Esophagus muscularis mucosa (tissue), 4 donors: ENCODE measurements at regions not wholly inside any gene's neighbourhood (a gene's known extent, or its start where the extent isn't known, plus 50 kb on each side); places are given as distances from the start of the nearest gene placed in this dataset.

ENCODE experiments used
- CTCF ChIP-seq, 3 experiments: fragments of 200-600 bp in 2 of 3; fragments of 450-650 bp in 1 of 3; sonication (generic) in 2 of 3; IDR thresholded peaks; one replicate each; pipeline ENCODE4 v1.5.1; 2017 to 2019; ENCODE audit warnings: antibody characterized with exemption in 3 of 3, mild to moderate bottlenecking in 2 of 3, moderate library complexity in 1 of 3
- EP300 ChIP-seq: sonication (generic); formaldehyde crosslinking; IDR thresholded peaks from one replicate; pipeline ENCODE4 v1.6.1; 2017; ENCODE audit warnings: antibody characterized with exemption
- POLR2A ChIP-seq: fragments of 450-650 bp; IDR thresholded peaks from one replicate; pipeline ENCODE4 v1.6.1; 2017; ENCODE audit warnings: antibody characterized with exemption, moderate library complexity, mild to moderate bottlenecking, low read depth

DNA sequence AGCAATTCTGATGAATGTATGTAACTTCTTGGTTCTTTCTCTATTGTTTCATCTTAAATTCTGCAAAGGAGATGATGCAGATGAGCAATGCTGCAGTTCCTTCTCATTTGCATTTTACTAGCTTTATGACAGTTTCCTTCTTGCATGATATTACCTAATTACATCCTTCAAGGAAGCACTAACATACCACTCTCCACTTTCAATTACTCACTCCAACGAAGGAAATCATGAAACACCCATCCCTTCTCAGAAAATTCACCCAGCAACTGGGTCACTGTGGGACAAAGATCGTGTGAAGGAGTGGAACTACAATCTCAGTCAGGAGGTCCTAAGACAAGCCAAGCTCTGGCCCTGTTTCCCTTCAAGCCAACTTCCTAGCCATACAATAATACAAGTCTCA is 142.3 kb downstream of the CHD1L start:
- no peak for TF ChIP-seq POLR2A
- TF ChIP-seq CTCF (IDR thresholded peaks at IDR 0.05): no peak
- no peak for TF ChIP-seq EP300
